Thymus (tissue), 11 donors: ENCODE measurements at regions not wholly inside any gene's neighbourhood (a gene's known extent, or its start where the extent isn't known, plus 50 kb on each side); places are given as distances from the start of the nearest gene placed in this dataset.
"Not testable (repeated sequence)": the region's sequence is repeated elsewhere in the genome, so short reads cannot be mapped to it uniquely, and the experiment has no call there.

Source experiments
- DNase-seq, 9 donors: peaks; one replicate each; pipeline ENCODE4 v3.0.0-alpha.2; 2013; ENCODE audit warnings: low spot score in 9 of 9, low read depth in 6 of 9, missing footprints in 1 of 9
- H3K27ac ChIP-seq, 2 donors: one replicate each; pipeline ENCODE4 v1.5.1; 2013; ENCODE audit warnings: control low read depth in 1 of 2, low read depth in 1 of 2, low read length in 1 of 2, mild to moderate bottlenecking in 1 of 2, moderate library complexity in 1 of 2
- H3K27me3 ChIP-seq, 2 donors: one replicate each; pipeline ENCODE4 v1.5.1; 2013; ENCODE audit warnings: low read length in 1 of 2; ENCODE audit not compliant: control insufficient read depth in 2 of 2, insufficient read depth in 1 of 2
- H3K36me3 ChIP-seq, 2 donors: one replicate each; pipeline ENCODE4 v1.5.1; 2013; ENCODE audit warnings: low read length in 1 of 2, mild to moderate bottlenecking in 1 of 2, moderate library complexity in 1 of 2; ENCODE audit not compliant: control insufficient read depth in 2 of 2, insufficient read depth in 2 of 2
- H3K4me1 ChIP-seq, 2 donors: one replicate each; pipeline ENCODE4 v1.5.1; 2013; ENCODE audit warnings: low read length in 2 of 2; ENCODE audit not compliant: control insufficient read depth in 2 of 2, insufficient read depth in 2 of 2
- H3K4me3 ChIP-seq, 2 donors: one replicate each; pipeline ENCODE4 v1.5.1; 2013; ENCODE audit warnings: low read length in 2 of 2, control low read depth in 1 of 2, mild to moderate bottlenecking in 1 of 2
- H3K9me3 ChIP-seq, 2 donors: one replicate each; pipeline ENCODE4 v1.5.1; 2013; ENCODE audit warnings: low read length in 1 of 2, mild to moderate bottlenecking in 1 of 2; ENCODE audit not compliant: control insufficient read depth in 2 of 2, insufficient read depth in 1 of 2
- WGBS: extraction: QIAGEN DNeasy Blood & Tissue Kit; methylation state at CpG from one replicate; pipeline ENCODE4 v1.1.7; 2013; 5-methylcytosine and 5-hydroxymethylcytosine counted together
- donor health status: healthy.

DNA sequence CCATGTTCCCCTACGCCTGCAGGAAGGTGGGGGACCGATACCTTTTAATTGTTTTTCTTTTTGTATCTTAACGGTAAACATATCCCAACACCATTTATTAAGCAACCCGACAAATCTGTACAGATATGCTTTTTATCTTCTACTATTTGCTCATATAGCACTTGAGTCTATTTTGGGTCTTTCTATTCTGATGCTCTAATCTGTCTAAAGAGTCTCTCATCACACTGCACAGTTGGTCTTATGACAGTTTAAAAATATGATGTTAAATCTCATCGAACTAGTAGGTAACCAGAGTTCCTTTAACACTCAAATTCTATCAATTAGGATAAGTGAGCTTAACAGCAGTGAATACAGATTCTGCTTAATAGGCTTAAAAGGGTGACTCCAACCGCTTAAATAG, 111.6 kb downstream of the SOCS6 start:
- Histone ChIP-seq H3K9me3 (no peaks in the 10 kb centered on the region), H3K4me3 (no peak overlapping the region), H3K27ac (no peak overlapping the region), H3K27me3 (no peaks in the 10 kb centered on the region), H3K36me3 (no peaks in the 10 kb centered on the region), H3K4me1 (no peaks in the 10 kb centered on the region)
- no peak for DNase-seq
- 86% methylated on average over 6 of the region's 6 CpGs for WGBS

DNA sequence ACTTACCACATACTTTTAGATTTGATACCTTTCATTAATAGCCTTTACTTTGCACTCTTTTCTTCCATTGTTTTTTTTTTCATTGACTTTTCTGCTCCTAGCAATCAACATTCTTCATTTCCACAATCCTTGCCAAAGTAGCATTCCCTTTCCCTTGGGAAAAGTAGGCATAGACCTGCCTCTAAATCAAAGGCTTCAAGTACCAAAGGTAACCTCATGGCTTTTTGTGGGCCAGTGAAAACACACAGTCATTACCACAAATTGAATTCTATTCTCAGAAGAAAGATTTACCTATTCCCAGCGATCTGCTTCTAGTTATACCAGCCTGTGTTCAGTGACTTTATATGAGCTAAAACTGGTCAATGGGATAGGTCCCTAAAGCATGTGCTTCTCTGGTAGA, 109.2 kb downstream of the SOCS6 start:
- no peaks in the 10 kb centered on the region for H3K4me1 ChIP-seq
- no peak for DNase-seq
- WGBS: 87% methylated on average over 1 of the region's 1 CpG
- H3K36me3 ChIP-seq: no peaks in the 10 kb centered on the region
- H3K9me3 ChIP-seq: no peaks in the 10 kb centered on the region
- H3K27me3 ChIP-seq: no peaks in the 10 kb centered on the region
- H3K4me3 ChIP-seq: no peak overlapping the region
- H3K27ac ChIP-seq: no peak overlapping the region

DNA sequence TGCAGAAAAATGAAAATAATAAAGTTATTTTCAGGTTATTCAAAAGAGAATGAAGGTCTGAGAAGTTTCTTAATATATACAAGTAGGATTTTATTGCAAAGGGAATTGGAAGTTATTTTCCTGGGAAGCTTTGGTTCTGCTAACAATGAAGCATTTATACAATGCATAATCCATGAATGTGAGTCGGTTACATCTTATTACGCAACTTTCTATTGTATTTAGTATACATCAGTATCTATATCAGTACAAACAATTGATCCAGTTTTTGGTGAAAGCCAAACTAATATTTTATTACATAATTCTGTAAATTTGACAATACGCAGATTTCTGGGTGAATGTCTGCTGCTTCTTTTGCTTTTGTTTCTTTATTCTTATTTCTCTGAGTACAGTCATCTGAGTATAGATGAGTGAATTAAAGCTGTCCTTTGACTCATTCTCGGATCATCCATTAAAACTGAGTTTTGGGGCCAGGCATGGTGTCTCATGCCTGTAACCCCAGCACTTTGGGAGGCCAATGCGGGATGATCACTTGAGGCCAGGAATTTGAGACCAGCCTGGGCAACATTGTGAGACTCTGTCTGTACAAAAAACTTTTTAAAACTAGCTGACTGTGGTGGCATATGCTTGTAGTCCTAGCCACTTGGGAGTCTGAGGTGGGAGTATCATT, 108.5 kb downstream of the SOCS6 start:
- WGBS: 94% methylated on average over 5 of the region's 5 CpGs
- no peak for DNase-seq
- H3K4me3 ChIP-seq: no peak overlapping the region

DNA sequence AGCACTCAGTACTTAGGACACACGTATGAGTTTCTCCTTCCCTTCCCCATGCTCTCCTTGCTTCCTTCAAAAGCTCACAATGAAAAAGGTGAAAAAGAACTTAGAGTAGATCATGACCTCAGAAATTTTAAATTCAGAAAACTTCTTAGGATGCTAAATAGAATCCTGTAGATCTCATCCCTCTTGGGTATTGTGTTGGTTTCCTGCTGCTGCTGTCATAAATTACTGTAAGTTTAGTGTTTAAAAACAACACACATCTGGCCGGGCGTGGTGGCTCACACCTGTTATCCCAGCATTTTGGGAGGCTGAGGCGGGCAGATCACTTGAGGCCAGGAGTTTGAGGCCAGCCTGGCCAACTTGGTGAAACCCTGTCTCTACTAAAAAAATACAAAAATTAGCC, 106.9 kb downstream of the SOCS6 start:
- not testable (repeated sequence) for H3K27ac ChIP-seq, H3K27me3 ChIP-seq, H3K4me3 ChIP-seq, H3K4me1 ChIP-seq, H3K9me3 ChIP-seq, H3K36me3 ChIP-seq, DNase-seq
- WGBS: 88% methylated on average over 4 of the region's 4 CpGs

More for the DNA sequence above, 108.5 kb downstream of the SOCS6 start:
- no peaks in the 10 kb centered on the region for H3K27me3 ChIP-seq
- H3K27ac ChIP-seq: no peak overlapping the region
- H3K36me3 ChIP-seq: no peaks in the 10 kb centered on the region
- H3K4me1 ChIP-seq: no peaks in the 10 kb centered on the region
- no peaks in the 10 kb centered on the region for H3K9me3 ChIP-seq

DNA sequence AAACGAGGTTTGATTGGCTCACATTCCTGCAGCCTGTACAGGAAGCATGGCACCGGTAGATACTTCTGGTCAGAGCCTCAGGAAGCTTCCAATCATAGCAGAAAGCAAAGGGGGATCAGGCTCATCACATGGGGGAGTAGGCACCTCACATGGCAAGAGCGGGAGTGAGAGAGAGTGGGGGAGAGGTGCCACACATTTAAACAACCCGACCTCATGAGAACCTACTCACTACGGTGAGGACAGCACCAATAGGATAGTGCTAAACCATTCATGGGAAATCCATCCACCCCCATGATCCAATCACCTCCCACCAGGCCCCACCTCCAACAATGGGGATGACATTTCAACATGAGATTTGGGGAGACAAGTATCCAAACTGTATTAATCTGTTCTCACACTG, 105.8 kb downstream of the SOCS6 start:
- no peaks in the 10 kb centered on the region for H3K27me3 ChIP-seq
- no peaks in the 10 kb centered on the region for H3K4me1 ChIP-seq
- no peaks in the 10 kb centered on the region for H3K36me3 ChIP-seq
- WGBS: 97% methylated on average over 5 of the region's 5 CpGs
- no peaks in the 10 kb centered on the region for H3K9me3 ChIP-seq
- H3K4me3 ChIP-seq: no peak overlapping the region
- DNase-seq: no peak
- no peak overlapping the region for H3K27ac ChIP-seq

DNA sequence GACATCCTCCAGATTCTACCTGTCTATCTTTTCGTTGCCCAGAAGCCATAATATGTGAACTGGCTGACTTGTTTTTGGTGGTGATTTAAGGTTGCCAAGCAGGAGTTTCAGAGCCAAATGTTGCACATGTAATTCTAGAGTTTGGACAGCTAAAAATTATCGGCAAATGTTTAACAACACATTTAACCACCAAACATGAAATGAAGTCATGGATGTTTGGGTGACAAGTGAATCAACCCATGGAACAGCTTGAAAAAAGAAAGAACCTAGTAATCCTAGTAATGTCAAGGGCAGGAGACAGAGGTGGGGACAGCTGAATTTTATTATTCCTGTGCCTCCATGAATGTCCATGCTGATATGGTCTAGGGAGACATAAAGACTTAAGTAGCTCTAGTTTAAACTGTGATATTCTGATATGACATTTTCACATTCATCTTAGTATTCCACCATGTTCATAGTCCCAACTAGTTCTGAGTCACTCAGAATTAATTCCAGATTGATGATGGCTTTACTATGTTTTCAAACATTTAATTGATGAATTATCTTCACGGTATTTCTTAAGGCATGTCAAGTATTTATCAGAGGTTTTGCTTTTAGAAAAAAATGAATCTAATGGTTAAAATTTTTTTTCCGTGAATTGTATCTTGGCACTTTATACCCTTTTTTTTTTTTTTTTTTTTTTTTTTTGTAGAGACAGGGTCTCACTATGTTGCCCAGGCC, 101.7 kb downstream of the SOCS6 start:
- H3K27ac ChIP-seq: no peak overlapping the region
- H3K4me1 ChIP-seq: no peaks in the 10 kb centered on the region
- no peaks in the 10 kb centered on the region for H3K36me3 ChIP-seq
- WGBS: 82% methylated on average over 4 of the region's 4 CpGs
- H3K9me3 ChIP-seq: no peaks in the 10 kb centered on the region
- no peak for DNase-seq
- H3K4me3 ChIP-seq: no peak overlapping the region
- H3K27me3 ChIP-seq: no peaks in the 10 kb centered on the region

DNA sequence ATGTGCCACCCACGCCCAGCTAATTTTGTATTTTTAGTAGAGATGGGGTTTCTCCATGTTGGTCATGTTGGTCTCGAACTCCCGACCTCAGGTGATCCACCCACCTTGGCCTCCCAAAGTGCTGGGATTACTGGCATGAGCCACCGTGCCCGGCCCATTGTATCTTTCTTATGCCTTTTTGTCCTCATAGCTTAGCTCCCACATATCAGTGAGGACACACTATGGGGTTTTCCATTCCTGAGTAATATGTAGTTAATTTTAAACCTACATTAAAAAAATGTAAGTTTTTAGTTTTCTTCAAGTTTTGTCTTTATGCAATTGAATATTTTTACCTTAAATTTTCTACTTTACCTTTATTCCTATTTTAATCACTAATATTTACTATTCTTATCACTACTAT, 100.2 kb downstream of the SOCS6 start:
- H3K4me1 ChIP-seq, H3K27ac ChIP-seq, DNase-seq, H3K4me3 ChIP-seq, H3K27me3 ChIP-seq, H3K9me3 ChIP-seq, H3K36me3 ChIP-seq: not testable (repeated sequence)
- 99% methylated on average over 5 of the region's 5 CpGs for WGBS

DNA sequence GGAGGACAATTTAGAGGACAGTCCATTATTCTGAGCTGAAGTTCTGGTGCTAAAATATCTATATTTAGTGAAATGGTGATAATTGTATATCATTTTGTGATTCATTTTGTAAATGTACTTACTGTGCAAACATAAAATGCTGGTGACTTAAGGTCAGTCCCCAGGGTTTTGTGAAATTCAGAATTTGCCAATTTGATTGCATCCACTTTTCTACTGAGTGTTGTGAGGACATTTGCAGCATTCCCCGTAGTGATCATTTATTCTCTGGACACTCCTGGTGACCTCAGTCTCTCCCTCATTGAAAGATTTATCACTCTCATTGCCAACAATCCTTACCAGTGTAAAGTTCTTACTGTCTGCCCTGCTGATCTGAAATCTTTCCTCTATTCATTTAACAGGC, 98.2 kb downstream of the SOCS6 start:
- no peaks in the 10 kb centered on the region for H3K9me3 ChIP-seq
- H3K4me1 ChIP-seq: no peaks in the 10 kb centered on the region
- H3K27me3 ChIP-seq: no peaks in the 10 kb centered on the region
- no peak overlapping the region for H3K4me3 ChIP-seq
- WGBS: 97% methylated on average over 1 of the region's 1 CpG
- H3K36me3 ChIP-seq: no peaks in the 10 kb centered on the region
- H3K27ac ChIP-seq: no peak overlapping the region
- no peak for DNase-seq

DNA sequence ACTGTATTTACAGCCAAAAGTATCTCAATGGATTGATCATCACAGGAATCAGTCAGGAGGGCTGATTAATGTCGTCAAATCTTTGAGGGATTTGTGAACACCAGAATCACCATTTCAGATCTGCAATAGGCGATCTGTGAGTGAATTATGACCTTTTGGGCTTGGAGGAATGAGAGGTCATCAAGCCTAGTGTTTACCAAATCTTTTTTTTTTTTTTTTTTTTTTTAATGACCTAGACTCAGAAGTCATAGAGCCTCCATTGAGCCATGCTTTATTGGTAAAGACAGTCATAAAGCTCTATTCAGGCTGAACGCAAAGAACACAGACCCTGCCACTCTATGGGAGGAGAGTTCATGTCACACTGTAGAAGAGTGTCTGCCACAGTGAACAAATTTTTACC, 97.7 kb downstream of the SOCS6 start:
- H3K9me3 ChIP-seq: no peaks in the 10 kb centered on the region
- H3K27ac ChIP-seq: no peak overlapping the region
- no peak for DNase-seq
- H3K27me3 ChIP-seq: no peaks in the 10 kb centered on the region
- H3K4me3 ChIP-seq: no peak overlapping the region
- WGBS: 97% methylated on average over 3 of the region's 3 CpGs
- no peaks in the 10 kb centered on the region for H3K4me1 ChIP-seq
- H3K36me3 ChIP-seq: no peaks in the 10 kb centered on the region
